Liver (tissue), 8 donors: ENCODE measurements at regions not wholly inside any gene's neighbourhood (a gene's known extent, or its start where the extent isn't known, plus 50 kb on each side); places are given as distances from the start of the nearest gene placed in this dataset.

Experiments
- DNase-seq: peaks from one replicate; pipeline ENCODE4 v3.0.0-alpha.2; 2017; ENCODE audit warnings: low spot score
- H3K27ac ChIP-seq, 2 donors: one replicate each; pipeline ENCODE4 v1.7.0; 2013; ENCODE audit warnings: inconsistent platforms in 2 of 2, low read length in 2 of 2, control low read depth in 1 of 2, low read depth in 1 of 2, mild to moderate bottlenecking in 1 of 2
- H3K27me3 ChIP-seq, 4 donors: one replicate each; pipeline versions ENCODE4 v1.6.1 to v1.7.0; 2013; ENCODE audit warnings: low read length in 3 of 4, inconsistent platforms in 1 of 4, mild to moderate bottlenecking in 1 of 4, moderate library complexity in 1 of 4; ENCODE audit not compliant: control insufficient read depth in 4 of 4, insufficient read depth in 4 of 4
- H3K36me3 ChIP-seq, 4 donors: one replicate each; pipeline versions ENCODE4 v1.6.1 to v1.7.0; 2013; ENCODE audit warnings: low read length in 3 of 4, mild to moderate bottlenecking in 3 of 4, low read depth in 1 of 4, moderate library complexity in 1 of 4; ENCODE audit not compliant: control insufficient read depth in 4 of 4, insufficient read depth in 3 of 4
- H3K4me1 ChIP-seq, 4 donors: one replicate each; pipeline versions ENCODE4 v1.6.1 to v1.7.0; 2013; ENCODE audit warnings: low read length in 3 of 4, mild to moderate bottlenecking in 3 of 4, moderate library complexity in 1 of 4; ENCODE audit not compliant: control insufficient read depth in 4 of 4, insufficient read depth in 4 of 4
- H3K4me3 ChIP-seq, 3 donors: one replicate each; pipeline versions ENCODE4 v1.6.1 to v1.7.0; 2013; ENCODE audit warnings: low read length in 3 of 3, control low read depth in 1 of 3, low read depth in 1 of 3, mild to moderate bottlenecking in 1 of 3
- H3K9ac ChIP-seq, 2 donors: one replicate each; pipeline ENCODE4 v1.7.0; 2013; ENCODE audit warnings: low read length in 2 of 2, mild to moderate bottlenecking in 2 of 2, moderate library complexity in 2 of 2, control low read depth in 1 of 2, low read depth in 1 of 2
- H3K9me3 ChIP-seq, 4 donors: one replicate each; pipeline versions ENCODE4 v1.6.1 to v1.7.0; 2013; ENCODE audit warnings: low read length in 3 of 4; ENCODE audit not compliant: control insufficient read depth in 4 of 4
- CTCF ChIP-seq: fragments of 150-350 bp; IDR thresholded peaks from 2 replicates; pipeline ENCODE4 v1.5.1; 2017; ENCODE audit warnings: improper control_type of control experiment, low read depth, low read length; ENCODE audit not compliant: missing input control
- FOXA2 ChIP-seq: IDR thresholded peaks from 2 replicates; pipeline ENCODE4 v1.6.1; 2016; ENCODE audit warnings: antibody characterized with exemption
- GABPA ChIP-seq, 2 donors: IDR thresholded peaks in 1 of 2; conservative IDR thresholded peaks in 1 of 2; 2 replicates each; pipeline ENCODE4 v1.6.1; 2016; ENCODE audit warnings: antibody characterized with exemption in 2 of 2, mild to moderate bottlenecking in 1 of 2, moderate library complexity in 1 of 2
- JUND ChIP-seq, 2 donors: IDR thresholded peaks; 2 replicates each; pipeline ENCODE4 v1.6.1; 2016; ENCODE audit warnings: antibody characterized with exemption in 2 of 2
- NR2F2 ChIP-seq: IDR thresholded peaks from 2 replicates; pipeline ENCODE4 v1.6.1; 2016; ENCODE audit warnings: antibody characterized with exemption
- RAD21 ChIP-seq, 2 donors: IDR thresholded peaks; 2 replicates each; pipeline ENCODE4 v1.6.1; 2016; ENCODE audit warnings: antibody characterized with exemption in 2 of 2, mild to moderate bottlenecking in 2 of 2
- REST ChIP-seq: IDR thresholded peaks from 2 replicates; pipeline ENCODE4 v1.6.1; 2016; ENCODE audit warnings: antibody characterized with exemption, mild to moderate bottlenecking
- RXRA ChIP-seq, 2 donors: IDR thresholded peaks; 2 replicates each; pipeline ENCODE4 v1.6.1; 2017 to 2018; ENCODE audit warnings: antibody characterized with exemption in 2 of 2, mild to moderate bottlenecking in 1 of 2
- SP1 ChIP-seq: IDR thresholded peaks from 2 replicates; pipeline ENCODE4 v1.6.1; 2018; ENCODE audit warnings: antibody characterized with exemption, mild to moderate bottlenecking
- YY1 ChIP-seq: IDR thresholded peaks from 2 replicates; pipeline ENCODE4 v1.6.1; 2016; ENCODE audit warnings: antibody characterized with exemption, mild to moderate bottlenecking
- ZBTB33 ChIP-seq: IDR thresholded peaks from 2 replicates; pipeline ENCODE4 v1.6.1; 2016; ENCODE audit warnings: antibody characterized with exemption
- WGBS: extraction: QIAGEN DNeasy Blood & Tissue Kit; methylation state at CpG from one replicate; pipeline ENCODE4 v1.1.7; 2013; 5-methylcytosine and 5-hydroxymethylcytosine counted together
- TF ChIP-seq, protein P1 (sequence below): IDR thresholded peaks from 2 replicates; pipeline ENCODE4 v1.6.1; 2016; ENCODE audit warnings: antibody characterized with exemption
- donor health status: healthy.
- donor health status: healthy.
- donor health status: healthy.
- donor health status: healthy.
- donor health status: healthy.

- Histone ChIP-seq H3K9ac (no peak overlapping the region), H3K9me3 (no peaks in the 10 kb centered on the region), H3K27ac (no peak overlapping the region), H3K36me3 (no peaks in the 10 kb centered on the region), H3K27me3 (no peaks in the 10 kb centered on the region), H3K4me1 (no peaks in the 10 kb centered on the region), H3K4me3 (no peak overlapping the region)
- TF ChIP-seq, protein P1, sequence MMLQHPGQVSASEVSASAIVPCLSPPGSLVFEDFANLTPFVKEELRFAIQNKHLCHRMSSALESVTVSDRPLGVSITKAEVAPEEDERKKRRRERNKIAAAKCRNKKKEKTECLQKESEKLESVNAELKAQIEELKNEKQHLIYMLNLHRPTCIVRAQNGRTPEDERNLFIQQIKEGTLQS = no peak
- TF ChIP-seq NR2F2 (no peak), JUND (IDR thresholded peaks at IDR 0.05) (no peak), FOXA2 (no peak), SP1 (no peak), RXRA (IDR thresholded peaks at IDR 0.05) (no peak), RAD21 (IDR thresholded peaks at IDR 0.05) (no peak)
- no peak for DNase-seq
- 74% methylated on average over 1 of the region's 1 CpG for WGBS
Observed at GRCh38 chr3:68211637-68212036, 557.2 kb upstream of the SUCLG2 start.

- TF ChIP-seq GABPA (IDR thresholded peaks at IDR 0.05 in 1 of 2, conservative IDR thresholded peaks at IDR 0.05 in 1 of 2) = no peak
- no peak for TF ChIP-seq RAD21 (IDR thresholded peaks at IDR 0.05)
- no peak for TF ChIP-seq REST
- no peak for TF ChIP-seq ZBTB33
- no peak for TF ChIP-seq JUND (IDR thresholded peaks at IDR 0.05)
- TF ChIP-seq, protein P1 = no peak
Observed at GRCh38 chr3:68210635-68211034, 556.2 kb upstream of the SUCLG2 start.

DNA sequence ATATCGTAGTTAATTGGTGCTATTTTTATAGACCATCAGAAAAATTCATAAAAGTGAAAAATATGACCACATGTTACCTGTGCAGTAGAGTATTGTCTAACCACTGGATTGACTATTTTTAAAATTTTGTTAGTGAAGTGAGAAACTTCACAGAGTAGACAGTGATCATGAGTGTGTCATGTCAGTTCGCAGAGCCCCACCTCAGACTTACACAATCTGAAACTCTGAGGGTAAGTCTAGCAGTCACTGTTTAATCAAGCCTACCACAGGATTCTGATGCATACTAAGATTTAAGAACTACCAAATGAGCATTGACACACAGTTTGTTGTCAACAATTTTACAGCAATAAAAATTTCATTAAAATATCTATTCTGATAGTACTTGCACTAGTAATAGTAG is 552.9 kb upstream of the SUCLG2 start:
- Histone ChIP-seq H3K36me3 (no peaks in the 10 kb centered on the region), H3K4me1 (no peaks in the 10 kb centered on the region), H3K9me3 (peaks cover 0 to 2% (median 0%) of the 10 kb centered on the region in 4 donors), H3K27ac (no peak overlapping the region), H3K4me3 (no peak overlapping the region), H3K27me3 (no peaks in the 10 kb centered on the region), H3K9ac (no peak overlapping the region)
- no peak for DNase-seq
- WGBS = 72% methylated on average over 2 of the region's 2 CpGs
- TF ChIP-seq CTCF = no peak
- TF ChIP-seq ZBTB33 = no peak
- no peak for TF ChIP-seq REST
- TF ChIP-seq YY1 = no peak
- no peak for TF ChIP-seq RAD21 (IDR thresholded peaks at IDR 0.05)
- TF ChIP-seq, protein P1 = no peak
- no peak for TF ChIP-seq FOXA2
- TF ChIP-seq RXRA (IDR thresholded peaks at IDR 0.05) = no peak

More at GRCh38 chr3:68210635-68211034, 556.2 kb upstream of the SUCLG2 start:
- no peaks in the 10 kb centered on the region for H3K4me1 ChIP-seq
- H3K9ac ChIP-seq = no peak overlapping the region
- no peaks in the 10 kb centered on the region for H3K9me3 ChIP-seq
- H3K4me3 ChIP-seq = no peak overlapping the region
- H3K27ac ChIP-seq = no peak overlapping the region
- H3K36me3 ChIP-seq = no peaks in the 10 kb centered on the region
- no peak for DNase-seq
- no peaks in the 10 kb centered on the region for H3K27me3 ChIP-seq
